Activated CD8-positive, alpha-beta memory T cell treated with anti-CD3 and anti-CD28 coated beads, Interleukin-2, amount 50 U/mL, for 48 hours (primary cell): ENCODE measurements at regions not wholly inside any gene's neighbourhood (a gene's known extent, or its start where the extent isn't known, plus 50 kb on each side); places are given as distances from the start of the nearest gene placed in this dataset.

Source experiments
- DNase-seq: peaks from one replicate; pipeline ENCODE4 v3.0.0-alpha.2; 2020

DNA sequence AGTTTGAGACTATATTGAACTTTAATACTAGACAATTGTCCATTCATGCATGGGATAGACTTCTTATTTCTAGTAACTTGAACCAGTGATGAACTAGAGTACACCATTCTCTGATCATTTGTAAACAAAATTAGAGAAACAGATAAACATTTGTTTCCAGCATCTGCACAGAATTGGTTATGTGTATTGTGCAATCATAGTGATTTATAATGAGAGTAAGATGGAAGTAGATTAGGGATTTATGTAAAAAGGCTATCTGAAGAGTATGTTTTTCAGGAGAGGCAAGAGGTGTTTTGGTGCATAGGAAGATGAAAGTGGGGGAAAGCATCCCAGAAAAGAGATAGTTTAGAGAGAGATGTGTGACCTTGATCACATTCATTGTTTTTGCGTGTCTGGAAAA is 695.0 kb downstream of the SQOR start:
- DNase-seq: no peak

DNA sequence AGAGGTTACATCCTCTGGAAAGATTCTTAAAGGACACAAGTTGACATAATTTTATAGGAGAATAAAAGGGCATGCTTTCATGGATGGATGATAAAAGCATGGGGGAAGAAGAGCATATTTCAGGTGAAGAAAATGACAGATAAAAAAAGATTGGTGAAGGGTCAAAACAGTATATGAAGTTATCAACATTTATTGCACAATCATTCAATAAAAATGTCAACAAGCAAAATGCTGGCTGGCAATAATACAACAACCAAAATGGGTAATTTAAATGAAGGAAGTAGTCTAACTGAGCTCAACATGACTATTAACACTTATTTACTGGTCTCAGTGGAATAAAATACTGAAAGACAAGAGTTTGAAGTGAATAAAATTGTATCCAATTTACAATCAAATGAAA is 696.7 kb downstream of the SQOR start:
- DNase-seq: no peak

DNA sequence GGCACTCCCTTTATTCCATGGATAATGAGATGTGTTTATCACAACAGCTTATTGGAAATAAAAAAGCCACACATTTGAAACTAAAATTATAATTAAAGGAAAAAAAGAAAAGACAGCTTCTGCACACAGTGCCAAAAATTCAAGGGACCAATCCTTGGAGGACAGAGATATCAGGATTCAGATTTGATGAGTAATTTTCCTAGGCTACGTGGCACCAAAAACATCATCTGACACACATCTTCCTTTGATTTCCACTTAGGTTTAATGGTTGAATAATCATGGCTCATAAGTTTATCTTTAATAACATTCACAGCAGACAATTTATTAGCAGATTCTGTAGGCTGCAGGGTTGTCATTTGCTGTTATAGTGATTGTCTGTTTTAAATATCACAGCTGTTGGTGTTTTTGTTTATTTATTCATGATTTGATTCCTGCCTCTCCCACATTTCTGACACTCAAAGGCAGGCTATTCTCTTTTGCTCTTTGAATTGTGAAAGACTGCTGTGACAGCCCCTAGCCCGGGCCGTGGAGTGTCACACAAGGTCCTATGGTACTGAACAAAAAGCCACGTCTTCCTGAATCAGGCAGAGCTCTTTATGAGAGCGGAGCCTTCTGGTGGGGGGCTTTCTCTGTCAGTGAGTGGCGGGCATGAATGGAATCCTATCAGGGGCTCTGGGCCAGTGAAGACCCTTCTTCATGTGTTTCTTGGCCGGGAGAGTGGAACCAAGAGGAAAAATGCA is 708.5 kb downstream of the SQOR start:
- no peak for DNase-seq

DNA sequence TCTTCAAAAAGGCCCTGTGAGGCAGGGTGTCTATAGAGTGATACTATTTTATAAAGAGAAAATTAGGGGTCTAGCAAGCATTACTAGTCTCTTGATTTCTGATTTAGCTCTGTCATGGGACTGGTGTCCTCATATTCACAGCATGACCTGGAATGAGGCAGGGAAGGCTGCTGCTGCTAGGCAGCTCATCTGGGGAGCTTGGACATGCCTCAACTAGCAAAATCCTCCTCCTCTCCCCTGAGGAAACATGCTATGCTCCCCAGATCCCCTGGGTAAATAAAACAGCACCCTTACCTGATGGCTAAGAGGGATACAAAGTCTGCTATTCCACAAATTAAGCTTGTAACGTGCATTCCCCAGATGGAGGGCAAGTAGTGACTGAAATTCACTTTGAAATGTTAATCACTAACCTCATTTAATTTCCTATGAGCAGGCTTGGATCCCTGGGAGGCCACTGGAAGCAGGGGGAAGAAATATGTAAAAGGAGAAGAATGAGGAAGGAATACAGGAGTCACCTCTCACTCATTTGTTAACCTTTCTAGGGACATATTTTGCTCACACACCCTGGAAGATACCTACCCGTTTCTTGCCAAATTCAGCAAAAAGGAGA is 709.4 kb downstream of the SQOR start:
- no peak for DNase-seq

GRCh38 chr15:46344915-46345314 is 710.1 kb downstream of the SQOR start:
- DNase-seq: no peak

DNA sequence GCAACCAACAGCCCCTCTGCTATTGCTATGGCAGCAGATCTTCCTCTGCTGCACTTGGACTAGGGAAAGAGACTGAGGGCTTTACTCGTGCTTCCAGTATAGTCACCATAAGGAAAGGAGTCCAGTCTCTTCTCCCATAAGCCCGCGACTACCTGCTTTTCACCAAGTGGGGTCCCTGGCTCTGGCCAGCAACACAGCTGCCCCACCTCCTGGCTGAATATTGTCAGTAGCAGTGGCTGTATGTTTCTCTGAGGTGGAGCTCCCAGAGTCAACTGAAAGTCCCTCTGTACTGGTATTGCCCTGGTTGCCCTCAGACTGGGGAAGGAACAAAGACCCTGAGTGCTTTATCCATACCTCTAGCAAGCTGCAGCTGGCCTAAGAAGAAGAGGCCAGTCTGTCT is 719.6 kb downstream of the SQOR start:
- DNase-seq: no peak

- DNase-seq: no peak
Observed at GRCh38 chr15:46365572-46365971, 730.7 kb downstream of the SQOR start.

- DNase-seq: no peak
Observed at GRCh38 chr15:46366360-46367007, 731.7 kb downstream of the SQOR start.

GRCh38 chr15:46383978-46384377 is 749.1 kb downstream of the SQOR start:
- DNase-seq: no peak

DNA sequence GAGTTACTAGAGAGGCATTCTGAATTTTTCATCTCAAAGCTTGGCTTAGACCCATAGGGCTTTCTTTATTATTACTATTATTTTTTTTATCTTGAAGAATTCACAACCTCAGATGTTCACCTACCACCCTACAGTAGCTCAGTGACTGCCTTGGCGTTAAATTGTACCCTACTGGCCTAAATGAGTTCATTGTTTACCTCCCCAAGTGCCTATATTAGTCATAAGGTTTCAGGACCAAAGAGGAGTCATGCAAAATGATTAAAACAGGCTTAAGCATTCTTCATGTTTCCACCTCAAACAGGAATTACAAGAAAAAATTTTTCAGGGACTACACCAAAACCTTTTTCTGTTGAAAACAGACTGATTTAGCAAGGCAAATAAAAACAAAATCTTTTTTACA is 751.5 kb downstream of the SQOR start:
- DNase-seq: no peak

GRCh38 chr15:46389739-46390138 is 754.9 kb downstream of the SQOR start:
- no peak for DNase-seq

DNA sequence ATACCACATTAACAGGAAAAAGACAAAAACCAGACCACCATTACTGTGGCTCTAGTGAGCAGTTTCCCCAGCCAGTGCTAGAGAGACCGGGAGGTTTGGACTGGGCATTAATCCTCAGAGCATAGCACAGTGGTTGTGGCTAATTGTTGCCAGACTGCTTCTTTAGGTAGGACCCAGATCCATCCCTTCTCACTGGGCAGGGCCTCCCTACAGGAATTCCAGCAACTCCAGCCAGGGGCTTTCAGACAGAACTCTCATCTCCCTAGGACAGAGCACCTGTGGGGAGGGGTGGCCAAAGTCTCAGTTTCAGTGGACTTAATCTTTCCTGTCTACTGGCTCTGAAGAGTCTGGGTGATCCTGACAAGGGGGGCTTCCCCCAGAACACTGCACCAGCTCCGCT is 759.6 kb downstream of the SQOR start:
- no peak for DNase-seq

DNA sequence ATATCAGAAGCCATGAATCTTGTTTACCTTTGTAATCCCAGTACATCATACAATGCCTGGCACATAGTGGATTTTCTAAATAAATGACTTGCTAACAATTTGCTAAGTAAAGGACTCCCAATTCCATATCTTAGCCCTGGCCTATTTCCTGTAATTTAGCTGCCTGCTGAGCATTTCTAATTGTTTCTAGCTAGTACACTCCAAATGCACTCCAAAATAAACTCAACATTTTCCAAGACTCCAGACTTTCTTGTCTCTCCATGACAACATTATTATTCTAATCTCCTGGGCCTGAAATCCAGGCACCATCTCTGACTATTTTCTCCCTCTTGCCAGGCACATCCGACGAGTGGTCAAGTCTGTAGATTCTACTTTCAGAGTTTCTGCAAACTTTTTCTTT is 773.5 kb downstream of the SQOR start:
- DNase-seq: no peak

- DNase-seq: no peak
Observed at GRCh38 chr15:46409841-46410301, 775.0 kb downstream of the SQOR start.

- no peak for DNase-seq
Observed at GRCh38 chr15:46410705-46411104, 775.9 kb downstream of the SQOR start.

GRCh38 chr15:46411900-46412299 is 777.1 kb downstream of the SQOR start:
- DNase-seq: no peak

DNA sequence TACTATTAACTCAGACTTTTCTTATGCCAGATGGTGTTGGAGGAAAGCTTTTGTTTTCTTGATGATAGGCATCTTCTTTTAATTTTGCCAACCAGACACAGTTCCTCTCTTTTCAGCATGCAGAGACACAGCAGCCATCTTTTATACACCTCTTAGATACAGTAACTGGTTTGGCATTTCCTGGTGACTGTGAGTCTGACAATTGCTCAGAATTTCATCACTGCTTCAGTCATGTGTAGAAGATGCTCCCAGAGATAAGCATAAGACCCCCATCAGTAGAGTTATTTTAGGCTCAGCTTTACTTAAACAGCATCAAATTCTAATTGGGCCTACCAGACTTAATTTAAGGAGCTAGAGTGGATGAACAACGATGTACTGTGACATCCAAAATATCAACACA is 779.0 kb downstream of the SQOR start:
- no peak for DNase-seq

DNA sequence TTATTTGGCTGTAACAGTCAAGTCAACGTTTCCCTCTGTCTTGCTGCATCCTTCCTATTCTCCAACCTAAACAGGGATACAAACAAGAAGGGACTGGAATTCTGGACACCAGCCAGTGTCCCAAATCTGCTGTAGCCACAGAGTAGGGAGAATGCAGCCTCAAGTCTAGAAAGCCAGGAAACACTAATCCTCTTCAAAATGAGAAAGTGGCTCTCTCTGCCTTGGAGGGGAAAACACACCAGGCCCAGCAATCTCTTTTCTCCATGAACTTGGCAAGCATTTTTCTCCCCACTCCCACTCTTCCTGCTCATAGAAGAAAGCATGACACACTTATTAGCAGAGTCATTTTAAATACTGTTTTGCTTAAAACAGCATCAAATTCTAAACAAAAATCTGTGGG is 781.7 kb downstream of the SQOR start:
- DNase-seq: no peak

DNA sequence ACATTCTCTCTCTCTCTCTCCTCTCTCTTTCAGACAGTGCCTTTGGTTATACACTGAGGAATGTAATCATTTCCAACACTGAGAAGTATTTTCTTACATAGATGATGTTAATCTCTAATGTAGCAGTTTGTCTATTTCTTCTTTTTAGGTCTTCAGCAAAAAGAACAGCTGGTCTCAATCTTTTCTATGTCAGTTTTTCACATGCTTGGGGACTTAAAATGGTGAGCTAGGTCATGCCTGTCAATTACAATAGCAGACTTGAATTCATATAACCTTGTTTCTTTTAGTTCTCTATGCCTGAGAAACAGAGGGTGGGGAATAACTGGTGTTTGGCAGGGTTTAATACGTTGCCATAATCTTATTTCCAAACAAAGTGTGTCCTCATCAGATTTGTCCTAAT is 786.2 kb downstream of the SQOR start:
- no peak for DNase-seq

DNA sequence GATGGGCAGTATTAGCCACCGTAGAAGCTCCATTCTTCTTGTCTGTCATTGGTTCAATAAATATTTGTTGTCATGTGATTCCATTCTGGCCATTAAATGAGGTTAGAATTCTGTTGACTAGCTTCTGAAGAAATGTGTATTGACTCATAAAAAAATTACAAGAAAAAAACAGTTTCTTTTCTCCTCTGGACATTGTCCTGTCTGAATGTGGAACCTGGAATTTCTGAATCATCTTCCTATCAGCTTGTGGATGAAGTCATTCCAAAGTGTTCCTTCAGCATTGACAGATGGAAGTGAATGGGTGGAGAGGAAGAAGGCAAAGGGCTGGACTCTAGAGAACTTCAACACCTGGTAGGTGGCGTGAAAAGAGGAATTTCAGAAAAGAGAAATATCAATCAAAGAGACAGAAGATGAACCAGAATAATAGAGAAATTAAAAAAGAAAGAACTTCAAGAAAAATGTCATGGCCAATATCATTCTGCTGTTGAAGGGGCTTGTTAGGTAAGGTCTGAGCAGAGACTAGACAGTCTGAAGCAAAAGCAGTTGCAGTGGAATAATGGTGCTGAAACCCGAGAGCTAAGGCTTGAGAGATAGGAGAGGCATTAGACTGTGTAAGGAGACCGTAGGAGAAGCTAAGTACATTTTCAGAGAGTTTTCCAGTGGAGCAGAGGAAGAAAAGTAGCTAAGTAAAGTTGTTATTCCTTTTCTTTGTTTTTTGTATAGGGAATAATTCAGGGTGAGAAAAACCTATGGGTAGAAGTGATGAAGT is 806.6 kb downstream of the SQOR start:
- no peak for DNase-seq

- no peak for DNase-seq
Observed at GRCh38 chr15:46442184-46442583, 807.4 kb downstream of the SQOR start.

- no peak for DNase-seq
Observed at GRCh38 chr15:46442901-46443590, 808.2 kb downstream of the SQOR start.
